HG03108 (cell line): ENCODE measurements at regions not wholly inside any gene's neighbourhood (a gene's known extent, or its start where the extent isn't known, plus 50 kb on each side); places are given as distances from the start of the nearest gene placed in this dataset.

Experiments
- ATAC-seq: cut with Tn5 transposase; IDR thresholded peaks from one replicate; pipeline ENCODE4 v1.9.1; 2021; ENCODE audit warnings: moderate library complexity; ENCODE audit not compliant: unreplicated experiment

DNA sequence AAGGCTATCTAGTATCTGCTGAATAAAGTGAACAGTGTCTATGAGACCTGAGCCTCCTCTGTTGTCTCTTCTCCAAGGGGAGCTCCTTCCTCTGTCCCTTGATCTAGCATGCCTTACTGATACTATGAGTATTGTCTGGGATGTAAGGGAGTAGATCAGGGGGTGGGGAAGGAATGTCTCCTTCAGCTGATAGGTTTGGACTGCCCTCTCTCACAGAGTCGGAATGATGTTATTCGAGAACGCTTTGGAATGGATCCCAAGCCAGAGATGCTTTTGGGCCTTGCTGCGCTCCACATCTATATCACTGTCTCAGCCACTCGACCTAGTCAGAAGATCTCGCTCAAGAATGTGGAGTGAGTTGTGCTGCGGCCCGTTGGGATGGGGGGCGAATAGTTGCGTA lies 68.3 kb upstream of the PRPS1 start:
- ATAC-seq: no peak

- ATAC-seq: no peak
Measured at GRCh38 chrX:107560980-107561379, 67.3 kb upstream of the PRPS1 start.

- no peak for ATAC-seq
Measured at GRCh38 chrX:107561468-107562215, 66.7 kb upstream of the PRPS1 start.

- no peak for ATAC-seq
Measured at GRCh38 chrX:107562482-107562881, 65.8 kb upstream of the PRPS1 start.

DNA sequence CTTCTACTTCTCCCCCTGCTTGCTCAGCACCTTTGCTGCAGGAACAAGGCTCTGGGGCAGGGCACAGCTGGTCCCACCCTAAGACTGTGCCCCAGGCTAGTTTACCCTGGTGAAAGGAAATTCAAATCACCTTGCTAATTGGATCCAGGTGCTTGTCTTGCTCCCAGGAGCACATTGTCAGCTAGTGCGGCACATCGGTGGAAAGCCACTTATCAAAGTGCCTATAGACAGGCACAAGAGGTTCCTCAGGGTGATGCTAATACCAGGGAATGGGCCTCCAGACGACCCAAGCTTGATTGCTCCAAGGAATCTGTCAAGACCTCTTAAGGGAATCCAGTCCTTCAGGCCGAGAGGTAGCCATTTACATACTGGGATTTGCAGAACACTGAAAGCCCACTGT lies 64.5 kb upstream of the PRPS1 start:
- ATAC-seq: no peak

- ATAC-seq: no peak
Measured at GRCh38 chrX:107565015-107565414, 63.3 kb upstream of the PRPS1 start.

DNA sequence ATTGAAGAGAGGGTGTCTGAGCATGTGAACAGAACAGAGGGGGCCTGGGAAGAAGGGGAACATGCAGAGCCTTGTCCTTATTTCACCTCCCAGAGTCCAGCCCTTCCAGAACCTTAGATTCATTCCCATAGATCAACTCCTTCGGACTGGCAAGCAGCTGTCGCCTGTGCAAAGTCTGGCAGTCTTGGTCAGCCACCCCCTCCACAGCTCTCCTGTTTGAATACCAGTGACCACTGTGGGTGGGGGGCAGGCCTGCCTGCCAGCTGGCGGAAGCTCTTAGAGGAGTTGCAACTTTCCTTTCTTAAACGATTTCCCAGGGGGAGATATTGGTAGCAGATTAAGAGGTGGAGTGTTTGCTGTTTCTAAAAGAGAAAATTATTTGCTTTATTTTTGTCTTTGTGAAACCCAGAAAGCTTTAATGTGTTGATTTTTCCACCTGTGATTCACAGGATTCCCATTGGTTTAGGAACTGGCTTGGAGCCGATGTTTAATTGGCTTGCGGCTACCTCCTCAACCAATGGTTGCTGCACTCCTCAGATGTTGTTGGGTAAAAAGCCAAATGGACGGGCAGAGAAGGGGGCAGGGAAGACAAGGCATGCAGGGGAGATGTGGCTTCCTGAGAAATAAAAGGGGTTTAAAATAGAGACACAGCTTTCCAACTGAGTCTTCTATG lies 62.2 kb upstream of the PRPS1 start:
- ATAC-seq: no peak

DNA sequence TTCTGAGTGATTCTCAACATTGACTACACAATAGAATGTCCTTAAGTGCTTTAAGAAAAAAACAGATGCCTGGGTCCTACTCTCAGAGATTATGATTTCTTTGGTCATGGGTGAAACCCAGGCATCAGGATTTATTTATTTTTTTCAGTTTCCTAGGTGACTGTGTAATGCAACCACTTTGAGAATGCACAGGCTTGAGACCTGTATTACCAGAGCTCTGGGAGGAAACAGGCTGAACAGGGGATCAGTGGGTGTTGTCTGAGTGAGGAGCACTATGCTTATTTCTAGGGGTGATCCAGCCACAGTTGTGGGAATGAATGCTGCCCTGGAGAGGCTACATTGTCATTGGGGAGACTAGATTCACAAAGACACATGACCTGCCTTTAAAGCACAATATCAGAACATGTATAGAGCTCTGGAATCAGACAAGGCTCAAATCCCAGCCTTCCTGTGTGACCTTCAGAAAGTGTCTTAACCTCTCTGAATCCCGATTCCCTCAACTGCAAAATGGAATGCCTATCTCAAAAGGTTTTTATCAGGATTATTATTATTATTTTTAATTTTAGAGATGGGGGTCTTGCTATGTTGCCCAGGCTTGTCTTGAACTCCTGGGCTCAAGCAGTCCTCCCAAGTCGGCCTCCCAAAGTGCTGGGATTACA lies 61.6 kb upstream of the PRPS1 start:
- ATAC-seq: no peak

- no peak for ATAC-seq
Measured at GRCh38 chrX:107567370-107567769, 60.9 kb upstream of the PRPS1 start.

GRCh38 chrX:107571296-107571998 lies 56.9 kb upstream of the PRPS1 start:
- no peak for ATAC-seq

GRCh38 chrX:107573016-107573415 lies 55.3 kb upstream of the PRPS1 start:
- no peak for ATAC-seq

DNA sequence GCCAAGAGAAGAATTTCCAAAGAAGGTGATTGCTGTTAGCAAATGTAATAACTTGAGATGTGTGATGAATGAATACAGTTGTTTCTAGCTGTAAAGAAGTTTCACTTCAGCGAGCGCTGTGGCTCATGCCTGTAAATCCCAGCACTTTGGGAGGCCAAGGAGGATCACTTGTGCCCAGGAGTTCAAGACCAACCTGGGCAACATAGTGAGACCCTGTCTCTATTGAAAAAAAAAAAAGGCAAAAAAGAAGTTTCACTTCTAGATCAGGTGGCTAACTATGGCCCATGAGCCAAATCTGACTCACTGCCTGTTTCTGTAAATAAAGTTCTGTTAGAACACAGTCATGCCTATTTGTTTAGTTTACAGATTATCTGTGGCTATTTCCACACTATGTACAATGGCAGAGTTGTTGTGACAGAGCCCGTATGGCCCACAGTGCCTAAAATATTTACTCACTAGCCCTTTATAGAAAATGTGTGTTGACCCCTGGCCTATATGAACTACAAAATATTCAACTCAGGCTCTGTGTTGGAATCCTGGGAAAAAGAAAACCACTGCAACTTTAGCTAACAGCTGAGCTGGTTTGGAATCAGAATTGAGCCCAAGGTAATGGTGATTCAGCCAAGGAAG lies 54.1 kb upstream of the PRPS1 start:
- no peak for ATAC-seq

DNA sequence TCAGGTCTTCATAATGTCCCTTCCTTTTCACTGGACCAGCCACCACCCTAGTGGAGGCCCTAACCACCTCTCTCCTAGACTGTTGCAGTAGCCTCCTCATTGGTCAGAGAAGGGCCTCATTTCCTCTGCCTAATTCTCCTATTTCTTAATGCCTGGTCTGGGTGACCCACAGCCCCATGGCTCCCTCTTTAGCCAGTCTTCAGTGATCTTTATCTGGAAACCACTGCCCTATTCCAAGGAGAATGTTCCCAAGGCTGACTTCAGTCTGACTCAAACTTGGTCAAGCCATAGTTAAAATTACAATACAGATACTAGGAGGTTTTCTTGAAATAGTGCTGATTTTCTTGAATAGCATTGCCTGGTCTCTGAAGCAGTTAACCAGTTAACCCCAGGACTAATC lies 53.6 kb upstream of the PRPS1 start:
- ATAC-seq: no peak

- ATAC-seq: no peak
Measured at GRCh38 chrX:107576392-107576791, 51.9 kb upstream of the PRPS1 start.

GRCh38 chrX:107576841-107577240 lies 51.5 kb upstream of the PRPS1 start:
- peak; percentile 57 for ATAC-seq

GRCh38 chrX:107577933-107578332 lies 50.4 kb upstream of the PRPS1 start:
- ATAC-seq: no peak
